ENCODE measurements at regions not wholly inside any gene's neighbourhood (a gene's known extent, or its start where the extent isn't known, plus 50 kb on each side); places are given as distances from the start of the nearest gene placed in this dataset.

- no peak for TF ChIP-seq TAF1 (IDR thresholded peaks at IDR 0.05; ENCODE audit: borderline replicate concordance, low read depth, low read length)
- TF ChIP-seq POLR2AphosphoS5 (IDR thresholded peaks at IDR 0.05; ENCODE audit: low read depth, low read length) = no peak
- no peak for TF ChIP-seq POLR2A (IDR thresholded peaks at IDR 0.05; ENCODE audit: low read depth, low read length)
Observed at GRCh38 chr5:8517456-8517855, 648.5 kb downstream of the MTRR start.
